ENCODE measurements at regions not wholly inside any gene's neighbourhood (a gene's known extent, or its start where the extent isn't known, plus 50 kb on each side); places are given as distances from the start of the nearest gene placed in this dataset.

GRCh38 chr5:158309088-158309807, 450.3 kb upstream of the CLINT1 start:
- Histone ChIP-seq H3K27me3 (ENCODE audit: low read depth) (no peaks in the 10 kb centered on the region), H3K36me3 (no peaks in the 10 kb centered on the region), H3K9me3 (no peaks in the 10 kb centered on the region), H3K4me1 (no peaks in the 10 kb centered on the region), H3K27ac (no peak overlapping the region), H3K4me3 (no peak overlapping the region)
- ATAC-seq (no peak), DNase-seq (no peak)
- TF ChIP-seq CTCF (IDR thresholded peaks at IDR 0.05) = no peak
- intact Hi-C loops (cut with DNase I) = no loop called here

GRCh38 chr5:158308429-158309025, 449.6 kb upstream of the CLINT1 start:
- TF ChIP-seq CTCF (IDR thresholded peaks at IDR 0.05) = no peak
- Histone ChIP-seq H3K9me3 (no peaks in the 10 kb centered on the region), H3K4me1 (no peaks in the 10 kb centered on the region), H3K4me3 (no peak overlapping the region), H3K27ac (no peak overlapping the region), H3K36me3 (no peaks in the 10 kb centered on the region), H3K27me3 (ENCODE audit: low read depth) (no peaks in the 10 kb centered on the region)
- intact Hi-C loops (cut with DNase I) = no loop called here
- ATAC-seq (no peak), DNase-seq (no peak)

- DNase-seq (no peak), ATAC-seq (no peak)
- intact Hi-C loops (cut with DNase I) = no loop called here
- no peak for TF ChIP-seq CTCF (IDR thresholded peaks at IDR 0.05)
- Histone ChIP-seq H3K4me3 (no peak overlapping the region), H3K36me3 (no peaks in the 10 kb centered on the region), H3K27me3 (ENCODE audit: low read depth) (no peaks in the 10 kb centered on the region), H3K27ac (no peak overlapping the region), H3K9me3 (no peaks in the 10 kb centered on the region), H3K4me1 (no peaks in the 10 kb centered on the region)
Observed at GRCh38 chr5:158305861-158306260, 446.9 kb upstream of the CLINT1 start.

- no peaks in the 10 kb centered on the region for H3K4me1 ChIP-seq
- H3K36me3 ChIP-seq = no peaks in the 10 kb centered on the region
- no peaks in the 10 kb centered on the region for H3K9me3 ChIP-seq
- intact Hi-C loops (cut with DNase I) = no loop called here
- ATAC-seq (no peak), DNase-seq (no peak)
- H3K27ac ChIP-seq = no peak overlapping the region
- TF ChIP-seq CTCF (IDR thresholded peaks at IDR 0.05) = no peak
- no peak overlapping the region for H3K4me3 ChIP-seq
- no peaks in the 10 kb centered on the region for H3K27me3 ChIP-seq (ENCODE audit: low read depth)
Observed at GRCh38 chr5:158304607-158305006, 445.7 kb upstream of the CLINT1 start.

GRCh38 chr5:158303883-158304282, 444.9 kb upstream of the CLINT1 start:
- DNase-seq = no peak
- TF ChIP-seq CTCF (IDR thresholded peaks at IDR 0.05) = no peak
- no peak for ATAC-seq
- H3K27ac ChIP-seq = no peak overlapping the region
- H3K9me3 ChIP-seq = no peaks in the 10 kb centered on the region
- no peaks in the 10 kb centered on the region for H3K4me1 ChIP-seq
- intact Hi-C loops (cut with DNase I) = no loop called here
- H3K4me3 ChIP-seq = no peak overlapping the region
- no peaks in the 10 kb centered on the region for H3K27me3 ChIP-seq (ENCODE audit: low read depth)
- no peaks in the 10 kb centered on the region for H3K36me3 ChIP-seq
